Stomach (tissue), 8 donors: ENCODE measurements at regions not wholly inside any gene's neighbourhood (a gene's known extent, or its start where the extent isn't known, plus 50 kb on each side); places are given as distances from the start of the nearest gene placed in this dataset.

ENCODE experiments used
- DNase-seq, 2 donors: peaks; one replicate each; pipeline versions ENCODE4 v3.0.0 to v3.0.0-alpha.2; 2013 to 2019
- H3K27ac ChIP-seq, 5 donors: fragments of 200-600 bp in 4 of 5; sonication (generic) in 4 of 5; one replicate each; pipeline ENCODE4 v1.5.1; 2013 to 2019; ENCODE audit warnings: mild to moderate bottlenecking in 1 of 5, moderate library complexity in 1 of 5
- H3K27me3 ChIP-seq, 3 donors: fragments of 200-600 bp; sonication (generic); one replicate each; pipeline ENCODE4 v1.5.1; 2017 to 2019; ENCODE audit warnings: mixed run types in 1 of 3
- H3K36me3 ChIP-seq, 4 donors: fragments of 200-600 bp; sonication (generic); 1 replicate in 3 of 4; 2 replicates in 1 of 4; pipeline ENCODE4 v1.5.1; 2016 to 2019
- H3K4me1 ChIP-seq, 4 donors: fragments of 200-600 bp; sonication (generic); one replicate each; pipeline ENCODE4 v1.5.1; 2016 to 2019
- H3K4me3 ChIP-seq, 4 donors: fragments of 200-600 bp; sonication (generic) in 3 of 4; one replicate each; pipeline ENCODE4 v1.5.1; 2016 to 2019; ENCODE audit warnings: mild to moderate bottlenecking in 1 of 4
- H3K9me3 ChIP-seq, 4 donors: fragments of 200-600 bp; sonication (generic); one replicate each; pipeline ENCODE4 v1.5.1; 2016 to 2019
- EP300 ChIP-seq: sonication (generic); formaldehyde crosslinking; IDR thresholded peaks from one replicate; pipeline ENCODE4 v1.6.1; 2017; ENCODE audit warnings: antibody characterized with exemption
- POLR2A ChIP-seq, 4 donors: fragments of 450-650 bp; IDR thresholded peaks; one replicate each; pipeline ENCODE4 v1.6.1; 2016; ENCODE audit warnings: antibody characterized with exemption in 4 of 4, control low read depth in 2 of 4, mild to moderate bottlenecking in 1 of 4, moderate library complexity in 1 of 4
- POLR2AphosphoS5 ChIP-seq, 3 donors: sonication (generic); formaldehyde crosslinking; IDR thresholded peaks; one replicate each; pipeline ENCODE4 v1.6.1; 2016; ENCODE audit warnings: antibody characterized with exemption in 3 of 3
- WGBS, 5 donors: extraction: QIAGEN DNeasy Blood & Tissue Kit in 3 of 5; methylation state at CpG; one replicate each; pipeline versions ENCODE4 v1.1.5 to v1.1.7; 2013 to 2018; 5-methylcytosine and 5-hydroxymethylcytosine counted together
- intact Hi-C: fragments of 100-400 bp; cut with DNase I; formaldehyde crosslinking; loops from one replicate; pipeline ENCODE4 v1.15.1; 2023; ENCODE audit warnings: low total_unique reads
- TF ChIP-seq, protein P1 (sequence below), 7 experiments: fragments of 450-650 bp in 4 of 7; fragments of 200-600 bp in 3 of 7; sonication (generic) in 3 of 7; IDR thresholded peaks; one replicate each; pipeline ENCODE4 v1.5.1; 2016 to 2019; ENCODE audit warnings: antibody characterized with exemption in 7 of 7, control low read depth in 2 of 7, mild to moderate bottlenecking in 1 of 7
- donor health status: healthy with polysubstance abuse.
- donor health status: Bipolar disorder and iron deficiency.
- donor health status: healthy.

DNA sequence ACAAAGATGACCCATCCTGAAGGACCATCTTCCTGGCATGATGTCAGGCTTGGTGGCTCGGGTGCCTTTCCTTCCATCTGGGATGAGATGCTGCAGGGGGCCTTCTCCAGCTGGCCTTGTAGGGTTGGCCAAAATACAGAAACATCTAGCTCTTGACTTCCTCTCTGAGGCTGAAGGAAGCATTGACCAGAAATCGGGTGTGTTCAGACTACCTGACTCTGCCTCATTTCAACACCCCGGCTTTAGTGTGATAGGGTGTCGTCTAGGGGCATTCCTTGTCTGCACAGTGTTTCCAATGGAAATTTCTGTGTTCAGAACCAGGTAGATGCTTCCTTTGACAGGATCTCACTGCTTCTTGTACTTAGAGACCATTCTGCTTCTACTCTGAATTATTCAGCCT lies 115.7 kb upstream of the SPRED2 start:
- no peaks in the 10 kb centered on the region for H3K27me3 ChIP-seq
- no peak overlapping the region for H3K27ac ChIP-seq
- DNase-seq = no peak
- H3K36me3 ChIP-seq = no peaks in the 10 kb centered on the region
- 83 to 96% (median 90%) methylated on average over 4 of the region's 4 CpGs for WGBS, 5 donors
- H3K9me3 ChIP-seq = no peaks in the 10 kb centered on the region
- H3K4me3 ChIP-seq = no peak overlapping the region
- peaks cover 0 to 6% (median 2%) of the 10 kb centered on the region in 4 donors for H3K4me1 ChIP-seq
- no peak for TF ChIP-seq POLR2AphosphoS5 (IDR thresholded peaks at IDR 0.05)
- intact Hi-C loops = no loop called here

DNA sequence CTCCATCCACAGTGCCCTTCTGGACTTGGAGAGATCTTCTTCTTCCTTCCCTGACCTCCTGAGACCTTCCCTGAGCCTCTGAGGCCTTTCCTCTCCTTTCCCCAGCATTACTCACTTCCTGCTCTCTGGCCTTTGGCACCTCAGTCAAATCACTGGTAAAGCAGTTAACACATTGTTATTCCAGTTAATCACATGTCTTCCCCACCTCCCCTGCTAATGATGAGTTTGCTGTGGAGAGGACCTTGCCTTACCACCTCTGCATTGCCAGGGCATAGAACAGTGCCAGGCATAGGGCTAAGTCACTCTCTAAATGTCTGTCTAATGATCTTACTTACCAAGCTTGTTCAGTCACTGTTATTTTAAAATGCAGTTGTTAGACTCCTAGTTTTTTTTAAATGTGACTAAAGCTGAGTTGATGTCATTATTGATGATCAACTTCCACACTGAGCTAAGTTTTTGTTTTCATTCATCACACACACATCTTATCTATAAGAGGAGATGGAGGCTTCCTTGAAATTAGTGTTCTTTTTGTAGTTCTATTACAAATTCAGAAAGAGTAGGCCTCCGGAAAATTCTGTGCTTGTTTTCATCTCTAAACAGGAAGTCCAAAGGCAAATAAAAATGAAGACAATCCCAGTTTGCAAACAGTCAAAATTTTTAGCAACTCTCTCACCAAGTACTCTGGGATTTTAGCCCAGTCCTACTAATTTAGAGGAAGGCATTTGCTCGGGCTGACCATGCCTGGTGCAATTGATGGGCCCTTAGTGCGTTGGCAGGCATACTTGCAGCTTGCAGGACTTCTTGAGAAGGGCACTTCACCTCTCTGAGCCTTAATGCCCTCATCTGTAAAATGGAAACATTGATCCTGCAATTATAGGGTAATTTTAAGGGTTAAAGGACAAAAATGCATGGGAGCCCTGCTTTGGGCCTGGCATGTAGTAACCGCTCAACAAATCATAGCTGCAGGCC lies 113.7 kb upstream of the SPRED2 start:
- no peaks in the 10 kb centered on the region for H3K9me3 ChIP-seq
- intact Hi-C loops = no loop called here
- no peaks in the 10 kb centered on the region for H3K27me3 ChIP-seq
- no peaks in the 10 kb centered on the region for H3K36me3 ChIP-seq
- peak in 2 of 3 donors; percentile 15 to 31 for TF ChIP-seq POLR2AphosphoS5 (IDR thresholded peaks at IDR 0.05)
- TF ChIP-seq EP300 = no peak
- no peak for TF ChIP-seq POLR2A (IDR thresholded peaks at IDR 0.05)
- peak in 1 of 2 donors; percentile 35 for DNase-seq
- H3K4me3 ChIP-seq = no peak overlapping the region
- 71 to 83% (median 77%) methylated on average over 4 of the region's 4 CpGs for WGBS, 5 donors
- H3K4me1 ChIP-seq = peaks cover 0 to 4% (median 2%) of the 10 kb centered on the region in 4 donors
- peak overlapping the region in 1 of 5 donors; percentile 56 for H3K27ac ChIP-seq

DNA sequence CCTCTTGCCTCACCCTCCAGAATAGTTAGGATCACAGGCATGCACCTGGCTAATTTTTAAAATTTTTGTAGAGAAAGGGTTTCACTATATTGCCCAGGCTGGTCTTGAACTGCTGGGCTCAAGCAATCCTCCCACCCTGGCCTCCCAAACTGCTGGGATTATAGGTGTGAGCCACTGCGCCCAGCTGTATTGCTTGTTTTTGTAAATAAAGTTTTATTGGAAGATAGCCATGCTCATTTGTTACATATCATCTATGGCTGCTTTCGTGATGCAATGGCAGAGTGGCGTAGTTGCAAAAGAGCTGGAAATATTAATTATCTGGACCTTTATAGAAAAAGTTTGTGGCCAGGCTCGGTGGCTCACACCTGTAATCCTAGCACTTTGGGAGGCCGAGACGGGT lies 109.4 kb upstream of the SPRED2 start:
- no peaks in the 10 kb centered on the region for H3K9me3 ChIP-seq
- peaks cover 0 to 4% (median 2%) of the 10 kb centered on the region in 4 donors for H3K4me1 ChIP-seq
- 93 to 99% (median 96%) methylated on average over 6 of the region's 6 CpGs for WGBS, 5 donors
- no peaks in the 10 kb centered on the region for H3K27me3 ChIP-seq
- no peak overlapping the region for H3K27ac ChIP-seq
- TF ChIP-seq, protein P1, sequence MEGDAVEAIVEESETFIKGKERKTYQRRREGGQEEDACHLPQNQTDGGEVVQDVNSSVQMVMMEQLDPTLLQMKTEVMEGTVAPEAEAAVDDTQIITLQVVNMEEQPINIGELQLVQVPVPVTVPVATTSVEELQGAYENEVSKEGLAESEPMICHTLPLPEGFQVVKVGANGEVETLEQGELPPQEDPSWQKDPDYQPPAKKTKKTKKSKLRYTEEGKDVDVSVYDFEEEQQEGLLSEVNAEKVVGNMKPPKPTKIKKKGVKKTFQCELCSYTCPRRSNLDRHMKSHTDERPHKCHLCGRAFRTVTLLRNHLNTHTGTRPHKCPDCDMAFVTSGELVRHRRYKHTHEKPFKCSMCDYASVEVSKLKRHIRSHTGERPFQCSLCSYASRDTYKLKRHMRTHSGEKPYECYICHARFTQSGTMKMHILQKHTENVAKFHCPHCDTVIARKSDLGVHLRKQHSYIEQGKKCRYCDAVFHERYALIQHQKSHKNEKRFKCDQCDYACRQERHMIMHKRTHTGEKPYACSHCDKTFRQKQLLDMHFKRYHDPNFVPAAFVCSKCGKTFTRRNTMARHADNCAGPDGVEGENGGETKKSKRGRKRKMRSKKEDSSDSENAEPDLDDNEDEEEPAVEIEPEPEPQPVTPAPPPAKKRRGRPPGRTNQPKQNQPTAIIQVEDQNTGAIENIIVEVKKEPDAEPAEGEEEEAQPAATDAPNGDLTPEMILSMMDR (IDR thresholded peaks at IDR 0.05) = no peak
- TF ChIP-seq POLR2AphosphoS5 (IDR thresholded peaks at IDR 0.05) (no peak), EP300 (no peak), POLR2A (IDR thresholded peaks at IDR 0.05) (no peak)
- intact Hi-C loops = no loop called here
- H3K4me3 ChIP-seq = no peak overlapping the region
- no peak for DNase-seq
- no peaks in the 10 kb centered on the region for H3K36me3 ChIP-seq

DNA sequence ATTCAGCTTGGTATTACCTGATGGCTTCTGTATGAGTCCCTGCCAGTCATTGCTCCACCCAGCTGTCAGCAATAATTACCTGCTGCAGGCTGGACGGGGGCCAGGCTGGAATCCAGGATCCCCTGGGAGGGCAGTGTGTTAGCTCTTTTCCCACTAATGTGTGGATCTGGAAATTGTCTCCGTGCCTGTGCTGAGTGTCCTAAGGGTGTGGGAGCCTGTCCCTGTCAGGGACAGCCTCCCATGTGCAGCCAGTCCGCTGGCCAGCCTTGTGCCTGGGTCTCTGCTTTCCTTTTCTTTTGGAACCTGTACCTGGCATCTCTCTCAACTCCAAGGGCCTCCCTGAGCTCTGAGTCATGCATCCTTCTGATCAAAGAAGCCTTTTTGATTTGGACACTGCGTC lies 107.2 kb upstream of the SPRED2 start:
- H3K4me1 ChIP-seq = no peaks in the 10 kb centered on the region
- no peaks in the 10 kb centered on the region for H3K36me3 ChIP-seq
- H3K27ac ChIP-seq = no peak overlapping the region
- H3K9me3 ChIP-seq = no peaks in the 10 kb centered on the region
- TF ChIP-seq, protein P1 (IDR thresholded peaks at IDR 0.05) = no peak
- TF ChIP-seq EP300 (no peak), POLR2A (IDR thresholded peaks at IDR 0.05) (no peak), POLR2AphosphoS5 (IDR thresholded peaks at IDR 0.05) (no peak)
- no peaks in the 10 kb centered on the region for H3K27me3 ChIP-seq
- H3K4me3 ChIP-seq = no peak overlapping the region
- WGBS, 5 donors = 56 to 78% (median 65%) methylated on average over 4 of the region's 4 CpGs
- intact Hi-C loops = no loop called here
- peak in 1 of 2 donors; percentile 6 for DNase-seq

DNA sequence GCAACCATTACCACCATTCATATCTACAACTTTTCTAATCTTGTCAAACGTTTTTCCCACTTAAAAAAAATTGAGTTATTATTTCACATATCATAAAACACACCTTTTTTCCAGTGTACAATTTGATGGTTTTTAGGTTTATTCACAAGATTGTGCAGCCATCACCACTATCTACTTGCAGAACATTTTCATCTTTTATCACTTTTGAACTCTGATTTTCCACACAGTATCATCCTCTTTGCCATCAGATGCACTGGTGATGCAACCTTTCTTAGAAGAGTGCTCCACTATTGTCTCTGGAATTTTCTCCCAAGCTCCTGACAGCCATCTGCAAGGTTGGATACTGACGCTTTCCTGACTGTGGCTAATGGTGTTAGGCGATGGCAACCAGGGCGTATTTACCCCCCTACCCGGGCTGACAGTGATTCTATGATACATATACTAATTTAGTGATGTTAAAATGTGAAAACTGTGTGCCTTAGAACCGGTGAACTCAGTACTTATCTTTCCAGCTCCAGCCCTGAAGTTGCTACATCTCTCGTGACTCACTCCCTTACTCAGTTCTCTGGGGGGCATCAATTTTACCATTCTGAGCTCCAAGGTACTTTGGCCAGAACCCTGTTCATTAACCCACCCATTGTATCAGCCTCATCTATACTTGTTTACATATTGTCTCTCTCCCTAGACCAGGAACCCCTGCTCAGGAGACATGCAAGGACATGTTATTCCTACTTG lies 105.4 kb upstream of the SPRED2 start:
- DNase-seq = no peak
- H3K4me1 ChIP-seq = no peaks in the 10 kb centered on the region
- H3K9me3 ChIP-seq = no peaks in the 10 kb centered on the region
- no peak overlapping the region for H3K27ac ChIP-seq
- no peaks in the 10 kb centered on the region for H3K27me3 ChIP-seq
- no peak for TF ChIP-seq POLR2AphosphoS5 (IDR thresholded peaks at IDR 0.05)
- no peak for TF ChIP-seq EP300
- TF ChIP-seq, protein P1 (IDR thresholded peaks at IDR 0.05) = no peak
- no peak for TF ChIP-seq POLR2A (IDR thresholded peaks at IDR 0.05)
- WGBS, 5 donors = 80 to 92% (median 86%) methylated on average over 7 of the region's 7 CpGs
- intact Hi-C loops = no loop called here
- H3K36me3 ChIP-seq = no peaks in the 10 kb centered on the region
- H3K4me3 ChIP-seq = no peak overlapping the region
